ENCODE measurements at regions not wholly inside any gene's neighbourhood (a gene's known extent, or its start where the extent isn't known, plus 50 kb on each side); places are given as distances from the start of the nearest gene placed in this dataset.
"Not testable (repeated sequence)": the region's sequence is repeated elsewhere in the genome, so short reads cannot be mapped to it uniquely, and the experiment has no call there.

GRCh38 chr17:83192161-83192788 is 112.9 kb downstream of the METRNL start:
- DNase-seq = no peak

- not testable (repeated sequence) for DNase-seq
Measured at GRCh38 chr17:83192789-83193335, 113.5 kb downstream of the METRNL start.

- DNase-seq = no peak
Measured at GRCh38 chr17:83193336-83194185, 114.2 kb downstream of the METRNL start.

GRCh38 chr17:83194186-83194561 is 114.8 kb downstream of the METRNL start:
- DNase-seq = no peak

- no peak for DNase-seq
Measured at GRCh38 chr17:83194761-83195329, 115.4 kb downstream of the METRNL start.

- DNase-seq = no peak
Measured at GRCh38 chr17:83195330-83196023, 116.1 kb downstream of the METRNL start.

- no peak for DNase-seq
Measured at GRCh38 chr17:83196024-83196365, 116.6 kb downstream of the METRNL start.

GRCh38 chr17:83196366-83196765 is 117.0 kb downstream of the METRNL start:
- no peak for DNase-seq

- no peak for DNase-seq
Measured at GRCh38 chr17:83196973-83197880, 117.8 kb downstream of the METRNL start.

- DNase-seq = no peak
Measured at GRCh38 chr17:83198366-83199341, 119.2 kb downstream of the METRNL start.

- DNase-seq = no peak
Measured at GRCh38 chr17:83199500-83200201, 120.2 kb downstream of the METRNL start.

GRCh38 chr17:83200231-83200699 is 120.9 kb downstream of the METRNL start:
- DNase-seq = no peak

- no peak for DNase-seq
Measured at GRCh38 chr17:83200751-83201150, 121.3 kb downstream of the METRNL start.

- no peak for DNase-seq
Measured at GRCh38 chr17:83201206-83202001, 122.0 kb downstream of the METRNL start.

- DNase-seq = no peak
Measured at GRCh38 chr17:83202002-83203000, 122.9 kb downstream of the METRNL start.

- no peak for DNase-seq
Measured at GRCh38 chr17:83203073-83203471, 123.7 kb downstream of the METRNL start.

- no peak for DNase-seq
Measured at GRCh38 chr17:83203472-83204221, 124.2 kb downstream of the METRNL start.

Measured in effector CD8-positive, alpha-beta T cell (primary cell).